ENCODE measurements at regions not wholly inside any gene's neighbourhood (a gene's known extent, or its start where the extent isn't known, plus 50 kb on each side); places are given as distances from the start of the nearest gene placed in this dataset.

DNA sequence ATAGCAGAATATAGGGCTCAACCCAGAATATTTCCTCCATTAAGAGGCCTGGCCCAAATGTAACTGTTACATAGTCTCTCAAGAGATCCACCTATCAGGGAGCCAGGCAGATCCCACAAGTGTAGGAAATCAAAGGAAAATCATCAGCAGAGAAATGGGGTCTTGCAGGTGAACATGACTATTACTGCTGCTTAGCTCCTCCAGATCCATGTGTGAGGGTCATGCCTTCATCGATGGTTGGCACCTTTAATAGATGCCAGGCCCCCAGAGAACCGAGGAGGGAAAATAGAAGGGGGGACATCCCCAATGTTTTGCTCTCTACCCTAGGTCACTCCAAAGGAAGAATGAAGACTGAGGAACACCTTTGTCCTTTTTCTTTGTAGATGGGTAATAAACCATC is 1029.9 kb upstream of the CADM2 start:
- in situ Hi-C loops (cut with HindIII; ENCODE audit: low pct_unique_long_range_greater_than_20kb, low sequenced_read_pairs): no loop called here
- no peak for DNase-seq (ENCODE audit: low read depth, low spot score)

DNA sequence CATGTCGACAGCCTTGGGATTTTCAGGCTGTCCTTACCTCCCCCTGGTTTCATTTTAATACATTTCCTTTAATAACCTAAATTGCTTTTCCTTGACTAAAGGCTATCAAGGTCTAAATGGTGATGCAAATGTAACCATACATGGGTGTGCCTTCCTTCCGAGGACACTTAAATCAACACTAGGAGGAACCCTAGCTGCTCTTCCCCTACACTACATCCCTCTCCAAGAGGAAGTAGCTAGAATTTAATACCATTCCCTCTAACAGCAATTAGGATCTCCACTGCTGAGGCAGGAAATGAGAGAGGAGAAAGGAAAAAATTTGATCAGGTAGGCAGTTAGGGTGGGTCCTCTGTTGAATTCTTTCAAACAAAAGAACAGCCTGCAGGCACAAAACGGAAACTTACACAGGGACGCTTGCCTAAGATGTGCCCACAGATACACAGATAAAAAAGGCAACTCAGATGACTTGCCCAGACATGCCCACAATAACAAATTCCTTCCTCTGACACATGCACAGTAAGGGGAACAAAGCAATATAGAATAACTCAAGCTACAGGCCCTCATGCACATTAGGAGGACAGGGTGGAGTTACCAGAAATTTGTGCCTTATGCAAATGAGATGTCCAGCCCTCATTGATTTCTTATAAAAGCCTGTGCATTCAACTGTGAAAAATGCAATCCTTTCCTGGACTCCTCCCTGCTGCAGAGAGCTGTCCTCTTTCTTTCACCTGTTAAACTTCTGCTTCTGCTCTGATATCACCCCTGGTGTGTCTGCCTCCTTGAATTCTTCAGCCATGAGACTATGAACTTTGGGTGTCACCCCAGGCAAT is 1024.4 kb upstream of the CADM2 start:
- in situ Hi-C loops (cut with HindIII; ENCODE audit: low pct_unique_long_range_greater_than_20kb, low sequenced_read_pairs): no loop called here
- no peak for DNase-seq (ENCODE audit: low read depth, low spot score)

DNA sequence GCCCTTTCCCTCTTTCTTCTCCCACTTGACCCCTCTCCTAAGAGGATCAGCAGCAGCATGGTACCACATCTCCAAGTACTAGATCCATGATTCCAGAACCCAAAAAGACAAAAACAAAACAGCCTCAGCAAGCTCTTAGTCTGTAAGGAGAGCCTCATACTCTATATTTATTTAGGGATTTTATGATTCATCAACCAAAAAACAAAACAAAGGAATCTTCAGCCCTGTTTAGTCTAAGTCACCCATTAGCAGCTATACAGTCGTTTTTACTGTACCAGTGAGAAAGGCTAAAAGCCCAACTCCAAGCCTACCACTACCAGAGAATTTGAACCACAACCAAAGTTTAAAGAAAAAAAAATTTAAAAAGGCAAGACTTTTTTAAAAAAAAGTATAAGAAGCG is 1020.3 kb upstream of the CADM2 start:
- in situ Hi-C loops (cut with HindIII; ENCODE audit: low pct_unique_long_range_greater_than_20kb, low sequenced_read_pairs): no loop called here
- DNase-seq (ENCODE audit: low read depth, low spot score): no peak

DNA sequence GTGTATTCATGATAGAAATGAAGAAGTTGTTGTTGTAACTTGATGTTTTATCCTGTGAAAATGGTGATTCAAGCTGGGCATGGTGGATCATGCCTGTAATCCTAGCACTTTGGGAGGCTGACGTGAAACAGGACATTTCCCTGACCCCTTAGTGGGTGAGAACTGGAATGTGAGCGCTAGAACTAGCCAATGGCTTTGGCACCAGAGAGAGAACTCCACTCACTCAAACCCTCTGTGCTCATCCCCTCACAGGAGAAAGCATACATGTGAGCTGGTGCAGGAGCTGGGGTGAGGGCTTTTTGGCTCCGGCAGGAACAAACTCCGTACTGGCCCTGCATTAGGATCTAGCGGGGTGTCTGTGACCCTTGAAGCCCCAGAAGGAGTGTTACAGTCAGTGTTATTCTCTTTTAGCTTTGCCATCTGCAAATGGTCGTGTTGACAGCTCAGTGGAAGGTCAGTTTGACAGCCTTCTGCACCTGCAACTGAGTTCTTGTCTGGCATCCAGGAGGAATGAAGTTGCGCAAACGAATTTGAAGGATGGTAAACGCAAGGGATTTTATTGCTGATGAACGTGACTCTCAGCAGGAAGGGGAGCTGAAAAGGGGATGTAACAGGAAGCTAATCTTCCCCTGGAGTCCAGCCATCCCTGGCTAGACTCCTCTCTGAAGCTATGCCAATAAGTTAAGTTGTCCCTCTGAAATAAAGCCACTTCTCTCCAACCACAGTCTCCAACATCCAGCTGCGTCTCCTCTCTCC is 1016.6 kb upstream of the CADM2 start:
- in situ Hi-C loops (cut with HindIII; ENCODE audit: low pct_unique_long_range_greater_than_20kb, low sequenced_read_pairs): no loop called here
- DNase-seq (ENCODE audit: low read depth, low spot score): no peak

DNA sequence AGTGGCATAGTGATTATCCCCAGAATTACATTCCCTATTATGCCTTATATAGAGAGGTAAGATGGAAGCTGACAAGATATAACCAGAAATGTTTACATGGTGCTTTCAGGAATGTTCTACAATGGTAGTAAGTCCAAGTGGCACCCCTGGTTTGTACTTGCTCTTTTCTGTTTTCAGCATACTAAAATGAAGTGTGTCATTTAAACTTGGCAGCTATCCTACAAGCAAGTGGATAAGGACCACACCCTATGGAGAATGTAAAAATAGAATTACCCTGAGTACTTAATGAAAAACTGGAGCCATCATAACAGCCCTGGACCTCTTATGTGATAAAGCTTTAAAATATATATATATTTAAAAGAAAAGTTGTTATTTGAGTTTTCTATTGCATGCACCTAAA is 1012.7 kb upstream of the CADM2 start:
- in situ Hi-C loops (cut with HindIII; ENCODE audit: low pct_unique_long_range_greater_than_20kb, low sequenced_read_pairs): no loop called here
- no peak for DNase-seq (ENCODE audit: low read depth, low spot score)

DNA sequence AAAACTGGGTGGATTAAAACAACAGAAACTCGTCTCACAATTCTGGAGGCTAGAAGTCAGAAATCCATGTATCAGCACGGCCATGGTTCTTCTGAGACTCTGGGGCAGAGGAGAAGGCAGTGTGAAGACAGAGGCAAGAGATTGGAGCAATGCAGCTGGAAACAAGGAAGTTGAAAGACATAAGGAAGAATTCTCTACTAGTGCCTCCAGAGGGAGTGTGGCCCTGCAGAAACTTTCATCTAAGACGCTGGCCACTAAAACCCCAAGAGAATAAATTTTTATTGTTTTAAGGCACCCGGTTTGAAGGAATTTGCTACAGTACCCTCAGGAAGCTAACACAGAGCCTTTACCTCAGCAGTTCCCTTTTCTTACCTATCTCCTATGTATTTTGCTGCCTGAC is 1012.2 kb upstream of the CADM2 start:
- peak; percentile 66 for DNase-seq (ENCODE audit: low read depth, low spot score)
- in situ Hi-C loops (cut with HindIII; ENCODE audit: low pct_unique_long_range_greater_than_20kb, low sequenced_read_pairs): no loop called here

DNA sequence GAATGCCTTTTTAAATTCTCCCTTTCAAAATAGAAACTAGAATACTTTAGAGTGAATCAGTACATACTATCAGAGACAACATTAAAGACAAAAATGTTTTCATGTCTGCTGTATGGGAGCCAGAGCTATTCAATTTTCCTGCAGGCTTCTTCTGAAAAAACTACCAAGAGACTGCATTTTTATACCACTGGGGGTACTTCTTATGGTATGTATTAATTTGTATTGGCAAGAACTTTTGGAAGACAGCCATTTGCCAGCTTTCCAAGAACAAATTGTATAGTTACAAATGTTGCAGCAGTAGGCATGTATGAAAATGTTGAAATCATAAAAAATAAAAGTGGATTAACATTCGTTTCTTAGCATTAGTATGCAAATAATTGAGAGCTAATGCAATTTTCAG is 1010.0 kb upstream of the CADM2 start:
- in situ Hi-C loops (cut with HindIII; ENCODE audit: low pct_unique_long_range_greater_than_20kb, low sequenced_read_pairs): no loop called here
- DNase-seq (ENCODE audit: low read depth, low spot score): no peak

DNA sequence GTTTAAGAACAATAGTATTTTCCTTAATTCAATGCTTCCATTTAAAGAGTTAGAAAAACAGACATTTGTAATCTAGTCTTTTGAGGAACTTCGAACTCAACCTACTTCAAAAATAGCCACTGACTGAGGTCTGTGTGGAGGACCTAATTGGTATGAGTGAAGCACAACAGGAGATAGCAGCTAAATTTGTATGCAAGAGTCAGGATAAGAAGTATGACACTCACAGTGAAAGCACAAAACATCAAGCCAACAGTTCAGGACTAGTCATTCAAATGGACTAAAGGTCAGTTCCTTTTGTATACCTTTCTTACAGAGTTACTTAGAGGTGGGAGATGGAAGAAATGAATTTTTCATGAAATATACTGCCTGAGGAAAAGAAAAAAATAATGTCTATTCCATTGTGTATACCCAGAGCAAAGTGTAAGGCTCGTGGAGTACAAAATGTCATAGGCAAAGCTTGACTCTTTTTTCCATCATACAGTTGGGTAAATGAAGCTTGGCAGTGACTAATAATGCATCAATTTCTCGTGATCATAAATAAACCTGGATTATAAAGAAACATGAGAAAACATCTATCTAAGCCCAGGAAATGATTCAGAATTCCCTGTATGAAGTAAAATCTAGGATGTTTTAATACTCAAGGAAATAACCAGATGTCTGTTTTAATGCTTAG is 1005.2 kb upstream of the CADM2 start:
- DNase-seq (ENCODE audit: low read depth, low spot score): no peak
- in situ Hi-C loops (cut with HindIII; ENCODE audit: low pct_unique_long_range_greater_than_20kb, low sequenced_read_pairs): no loop called here

DNA sequence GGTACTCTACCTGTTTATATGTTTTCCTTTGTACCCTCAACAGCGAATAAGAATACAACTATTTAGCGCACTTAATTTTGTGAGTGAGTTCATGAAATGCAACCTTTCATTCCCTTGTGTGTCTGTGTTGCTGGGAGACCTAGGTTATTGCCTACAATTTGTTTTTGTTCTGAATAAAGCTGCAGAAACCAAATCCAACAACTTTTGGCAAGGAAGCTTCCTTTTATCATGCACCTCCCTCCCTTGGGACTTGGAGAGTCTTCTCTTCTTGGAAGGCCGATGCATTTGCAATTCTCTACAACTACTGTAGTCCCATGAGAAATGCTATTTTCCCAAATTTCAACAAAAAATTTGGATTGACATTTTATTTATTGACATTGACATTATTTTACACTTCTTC is 1002.4 kb upstream of the CADM2 start:
- DNase-seq (ENCODE audit: low read depth, low spot score): no peak
- in situ Hi-C loops (cut with HindIII; ENCODE audit: low pct_unique_long_range_greater_than_20kb, low sequenced_read_pairs): no loop called here

DNA sequence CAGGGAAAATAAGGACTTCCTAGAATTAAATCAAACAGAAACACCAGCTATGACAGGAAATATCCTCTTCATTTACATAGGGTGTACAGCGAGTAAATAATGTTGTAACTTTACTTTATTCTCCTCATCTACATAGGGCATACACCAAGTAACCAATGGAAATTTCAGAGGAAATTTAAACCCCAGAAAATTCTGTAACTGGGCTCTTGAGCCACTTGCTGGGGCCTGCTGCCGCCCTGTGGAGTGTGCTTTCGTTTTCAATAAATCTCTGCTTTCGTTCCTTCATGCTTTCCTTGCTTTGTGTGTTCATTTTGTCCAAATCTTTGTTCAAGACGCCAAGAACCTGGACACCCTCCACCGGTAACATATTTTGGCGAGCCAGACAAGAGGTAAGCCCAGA is 990.4 kb upstream of the CADM2 start:
- DNase-seq (ENCODE audit: low read depth, low spot score): peak; percentile 50

DNA sequence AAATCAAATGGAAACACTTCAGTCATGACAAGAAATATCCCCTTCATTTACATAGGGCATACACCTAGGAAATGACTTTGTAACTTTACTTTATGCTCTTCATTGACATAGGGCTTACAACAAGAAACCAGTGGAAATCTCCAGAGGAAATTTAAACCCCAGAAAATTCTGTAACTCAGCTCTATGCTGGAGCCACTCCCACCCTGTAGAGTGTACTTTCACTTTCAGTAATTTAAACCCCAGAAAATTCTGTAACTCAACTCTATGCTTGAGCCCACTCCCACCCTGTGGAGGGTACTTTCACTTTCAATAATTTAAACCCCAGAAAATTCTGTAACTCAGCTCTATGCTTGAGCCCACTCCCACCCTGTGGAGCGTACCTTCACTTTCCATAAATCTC is 987.1 kb upstream of the CADM2 start:
- no peak for DNase-seq (ENCODE audit: low read depth, low spot score)

More for the DNA sequence above, 990.4 kb upstream of the CADM2 start:
- in situ Hi-C loops (cut with HindIII; ENCODE audit: low pct_unique_long_range_greater_than_20kb, low sequenced_read_pairs): no loop called here

DNA sequence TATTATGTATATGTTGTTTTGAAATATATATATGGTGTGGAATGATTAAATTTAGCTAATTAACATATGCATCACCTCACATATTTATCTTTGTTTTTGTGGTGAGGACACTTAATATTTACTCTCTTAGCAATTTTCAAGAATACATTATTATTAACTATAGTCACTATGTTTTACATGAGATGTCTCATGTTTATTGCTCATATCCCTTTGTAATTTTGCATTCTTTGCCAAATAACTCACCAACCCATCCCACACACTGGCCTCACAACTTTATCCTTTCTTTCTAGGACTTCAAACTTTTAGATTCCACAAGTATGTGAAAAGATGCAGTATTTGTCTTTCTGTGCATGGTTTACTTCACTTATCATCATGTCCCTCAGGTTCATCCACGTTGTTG is 950.2 kb upstream of the CADM2 start:
- no peak for DNase-seq (ENCODE audit: low read depth, low spot score)
- in situ Hi-C loops (cut with HindIII; ENCODE audit: low pct_unique_long_range_greater_than_20kb, low sequenced_read_pairs): no loop called here

More for the DNA sequence above, 987.1 kb upstream of the CADM2 start:
- in situ Hi-C loops (cut with HindIII; ENCODE audit: low pct_unique_long_range_greater_than_20kb, low sequenced_read_pairs): no loop called here

DNA sequence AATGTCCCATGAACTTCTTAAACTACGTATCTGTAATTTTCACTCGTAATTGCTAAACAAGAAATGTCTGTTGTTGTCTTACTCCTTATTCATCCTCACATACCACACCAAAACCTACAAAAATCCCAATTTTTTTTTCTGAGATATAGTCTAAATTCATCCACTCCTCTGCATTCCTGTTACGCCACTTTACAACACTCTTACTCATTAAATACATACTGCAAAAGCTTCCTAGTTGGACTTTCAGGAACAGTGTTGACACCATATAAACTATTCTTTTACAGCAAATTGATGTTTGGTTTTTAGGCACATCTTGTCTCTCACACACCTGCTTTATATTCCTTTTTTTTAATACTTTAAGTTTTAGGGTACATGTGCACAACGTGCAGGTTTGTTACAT is 934.9 kb upstream of the CADM2 start:
- in situ Hi-C loops (cut with HindIII; ENCODE audit: low pct_unique_long_range_greater_than_20kb, low sequenced_read_pairs): no loop called here
- no peak for DNase-seq (ENCODE audit: low read depth, low spot score)

DNA sequence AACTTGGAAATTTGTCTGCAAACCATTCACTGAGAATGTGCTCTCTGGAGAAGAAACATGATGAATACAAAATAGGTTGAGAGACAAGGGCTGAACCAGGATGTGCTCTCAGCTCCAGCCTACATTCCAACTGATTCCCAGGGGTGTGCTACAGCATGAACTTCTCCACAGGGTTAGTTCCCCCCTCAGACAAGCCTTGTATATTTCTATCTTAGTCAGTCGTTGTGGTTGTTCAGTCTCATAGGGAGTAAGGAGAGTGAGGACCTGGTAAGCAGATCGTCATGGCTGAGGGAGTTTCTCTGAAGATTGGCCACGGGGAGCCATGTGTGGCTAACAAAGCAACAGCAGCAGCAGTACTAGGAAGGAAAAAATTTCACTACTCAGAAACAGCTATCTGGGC is 919.7 kb upstream of the CADM2 start:
- in situ Hi-C loops (cut with HindIII; ENCODE audit: low pct_unique_long_range_greater_than_20kb, low sequenced_read_pairs): no loop called here
- DNase-seq (ENCODE audit: low read depth, low spot score): no peak

DNA sequence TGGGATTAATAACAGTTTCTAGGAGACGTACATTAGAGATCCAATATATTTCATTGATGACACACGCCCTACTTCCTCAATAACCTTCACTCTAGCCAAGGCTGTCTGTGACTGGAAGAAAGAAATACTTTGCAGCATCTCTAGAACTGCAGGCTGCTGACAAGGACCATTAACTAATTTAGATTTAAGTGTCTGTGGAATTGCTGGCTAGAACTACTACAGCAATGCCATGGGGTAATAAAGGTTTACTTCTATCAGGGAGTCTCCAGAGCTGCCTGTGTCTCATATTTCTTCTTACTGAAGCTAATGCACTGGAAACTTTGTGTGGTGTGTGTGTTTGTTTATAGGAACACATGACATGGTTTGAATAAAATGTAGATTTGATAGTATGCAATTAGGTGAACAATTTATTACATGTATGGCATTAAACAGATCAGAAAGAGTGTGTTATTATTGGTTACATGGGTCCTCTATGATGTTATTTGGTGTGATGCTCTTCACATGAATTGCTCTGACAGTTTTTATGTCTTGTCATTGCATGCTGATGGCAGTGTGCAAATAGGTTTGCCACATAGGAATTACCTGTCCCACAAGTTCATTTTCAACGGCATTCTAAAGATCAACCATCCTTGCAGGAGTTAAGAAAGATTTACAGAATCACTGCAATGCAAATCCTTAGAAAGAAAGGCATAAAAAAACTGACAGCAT is 916.2 kb upstream of the CADM2 start:
- no peak for DNase-seq (ENCODE audit: low read depth, low spot score)
- in situ Hi-C loops (cut with HindIII; ENCODE audit: low pct_unique_long_range_greater_than_20kb, low sequenced_read_pairs): no loop called here

DNA sequence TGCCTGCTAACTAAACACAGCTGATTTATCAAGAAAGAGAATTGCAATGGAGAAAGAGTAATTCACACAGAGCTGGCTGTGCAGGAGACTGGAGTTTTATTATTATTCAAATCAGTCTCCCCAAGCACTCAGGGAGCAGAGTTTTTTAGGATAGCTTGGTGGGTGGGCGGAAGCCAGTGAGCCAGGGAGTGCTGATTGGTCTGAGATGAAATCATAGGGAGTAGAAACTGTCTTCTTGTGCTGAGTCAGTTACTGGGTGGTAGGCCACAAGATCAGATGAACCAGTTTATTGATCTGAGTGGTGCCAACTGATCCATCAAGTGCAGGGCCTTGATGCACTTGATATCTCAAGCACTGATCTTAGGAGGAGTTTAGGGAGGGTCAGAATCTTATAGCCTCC is 891.9 kb upstream of the CADM2 start:
- in situ Hi-C loops (cut with HindIII; ENCODE audit: low pct_unique_long_range_greater_than_20kb, low sequenced_read_pairs): no loop called here
- DNase-seq (ENCODE audit: low read depth, low spot score): no peak

DNA sequence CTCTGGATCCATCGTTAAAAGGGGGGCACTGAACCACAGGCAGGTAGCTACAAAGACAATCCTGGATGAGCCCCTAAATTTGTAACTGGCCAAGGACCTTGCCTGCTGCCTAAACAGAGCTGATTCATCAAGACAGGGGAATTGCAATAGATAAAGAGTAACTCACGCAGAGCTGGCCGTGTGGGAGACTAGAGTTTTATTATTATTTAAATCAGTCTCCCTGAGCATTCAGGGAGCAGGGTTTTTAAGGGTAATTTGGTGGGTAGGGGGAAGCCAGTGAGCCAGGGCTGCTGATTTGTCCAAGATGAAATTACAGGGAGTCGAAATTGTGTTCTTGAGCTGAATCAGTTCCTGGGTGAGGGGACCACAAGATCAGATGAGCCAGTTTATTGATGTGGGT is 885.1 kb upstream of the CADM2 start:
- DNase-seq (ENCODE audit: low read depth, low spot score): no peak
- in situ Hi-C loops (cut with HindIII; ENCODE audit: low pct_unique_long_range_greater_than_20kb, low sequenced_read_pairs): no loop called here

DNA sequence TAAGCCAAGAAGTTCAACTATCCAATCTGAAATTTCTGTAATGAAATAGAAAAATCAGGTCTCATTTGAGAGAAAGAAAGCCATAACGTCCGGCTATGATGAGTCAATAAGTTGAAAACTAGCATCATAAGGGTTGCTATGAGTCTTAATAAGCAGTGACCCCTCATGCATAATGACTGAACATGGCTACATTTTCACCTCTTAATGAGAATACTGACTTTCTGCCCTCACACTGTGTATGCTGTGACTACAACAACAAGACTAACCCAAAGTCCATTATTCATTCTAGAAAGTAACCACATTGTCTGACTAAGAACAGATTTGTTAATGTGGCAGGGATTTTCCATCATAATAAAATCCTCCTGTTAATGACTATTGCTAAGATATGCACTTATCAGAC is 884.0 kb upstream of the CADM2 start:
- no peak for DNase-seq (ENCODE audit: low read depth, low spot score)
- in situ Hi-C loops (cut with HindIII; ENCODE audit: low pct_unique_long_range_greater_than_20kb, low sequenced_read_pairs): no loop called here
